ENCODE measurements at regions not wholly inside any gene's neighbourhood (a gene's known extent, or its start where the extent isn't known, plus 50 kb on each side); places are given as distances from the start of the nearest gene placed in this dataset.

GRCh38 chr18:77572537-77572936 lies 322.9 kb downstream of the GALR1 start:
- TF ChIP-seq CTBP1 (IDR thresholded peaks at IDR 0.05; ENCODE audit: borderline replicate concordance): no peak
- no peak for TF ChIP-seq ZNF384 (IDR thresholded peaks at IDR 0.05)
